ENCODE measurements at regions not wholly inside any gene's neighbourhood (a gene's known extent, or its start where the extent isn't known, plus 50 kb on each side); places are given as distances from the start of the nearest gene placed in this dataset.

DNA sequence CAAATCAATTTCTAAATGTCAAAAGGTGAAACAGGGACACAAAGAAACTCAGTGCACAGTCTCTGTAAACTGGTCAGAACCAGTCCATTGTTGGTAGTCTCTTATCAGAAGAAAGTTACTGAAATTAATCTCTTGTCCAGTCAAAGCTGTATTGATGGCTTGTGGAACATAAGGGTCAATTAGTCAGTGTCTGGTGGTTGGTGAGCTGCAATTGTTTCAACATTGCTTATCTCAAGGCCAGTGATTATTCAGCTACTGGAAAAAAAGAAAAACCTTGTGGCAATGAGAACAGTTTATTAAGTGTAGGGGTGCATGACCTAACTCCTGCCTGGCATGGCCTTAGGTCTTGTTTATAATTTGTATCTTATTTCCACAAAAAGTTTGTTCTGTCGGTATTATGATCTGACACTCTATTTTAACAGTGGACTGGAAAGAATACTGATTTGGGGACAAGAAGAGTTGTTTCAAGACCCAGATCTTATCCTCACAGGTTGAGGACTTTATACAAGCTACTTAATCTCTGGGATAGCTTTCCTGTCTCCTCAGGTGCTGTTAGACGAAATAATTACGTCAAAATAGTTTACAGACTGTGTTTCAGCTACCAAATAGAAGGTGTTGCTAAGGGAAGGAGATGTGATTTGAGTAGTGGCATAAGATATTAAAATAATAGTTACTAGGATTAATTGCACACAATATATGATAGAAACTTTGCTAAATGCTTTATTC lies 520.0 kb upstream of the IRAK1BP1 start:
- Histone ChIP-seq H3K27ac (replicated peaks) (no peak overlapping the region), H3K4me3 (replicated peaks; ENCODE audit: insufficient read depth, low read length) (no peak overlapping the region), H3K27me3 (ENCODE audit: insufficient read depth, poor library complexity, severe bottlenecking) (no peaks in the 10 kb centered on the region)
- TF ChIP-seq POLR2AphosphoS5 (IDR thresholded peaks at IDR 0.05; ENCODE audit: low read depth) (no peak), SPI1 (IDR thresholded peaks at IDR 0.05; ENCODE audit: borderline replicate concordance, low read depth) (no peak), GABPA (IDR thresholded peaks at IDR 0.05; ENCODE audit: low read depth) (no peak)
- TF ChIP-seq, protein P1, sequence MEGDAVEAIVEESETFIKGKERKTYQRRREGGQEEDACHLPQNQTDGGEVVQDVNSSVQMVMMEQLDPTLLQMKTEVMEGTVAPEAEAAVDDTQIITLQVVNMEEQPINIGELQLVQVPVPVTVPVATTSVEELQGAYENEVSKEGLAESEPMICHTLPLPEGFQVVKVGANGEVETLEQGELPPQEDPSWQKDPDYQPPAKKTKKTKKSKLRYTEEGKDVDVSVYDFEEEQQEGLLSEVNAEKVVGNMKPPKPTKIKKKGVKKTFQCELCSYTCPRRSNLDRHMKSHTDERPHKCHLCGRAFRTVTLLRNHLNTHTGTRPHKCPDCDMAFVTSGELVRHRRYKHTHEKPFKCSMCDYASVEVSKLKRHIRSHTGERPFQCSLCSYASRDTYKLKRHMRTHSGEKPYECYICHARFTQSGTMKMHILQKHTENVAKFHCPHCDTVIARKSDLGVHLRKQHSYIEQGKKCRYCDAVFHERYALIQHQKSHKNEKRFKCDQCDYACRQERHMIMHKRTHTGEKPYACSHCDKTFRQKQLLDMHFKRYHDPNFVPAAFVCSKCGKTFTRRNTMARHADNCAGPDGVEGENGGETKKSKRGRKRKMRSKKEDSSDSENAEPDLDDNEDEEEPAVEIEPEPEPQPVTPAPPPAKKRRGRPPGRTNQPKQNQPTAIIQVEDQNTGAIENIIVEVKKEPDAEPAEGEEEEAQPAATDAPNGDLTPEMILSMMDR (IDR thresholded peaks at IDR 0.05; ENCODE audit: insufficient read depth, low read length): no peak
- TF ChIP-seq, protein P2, sequence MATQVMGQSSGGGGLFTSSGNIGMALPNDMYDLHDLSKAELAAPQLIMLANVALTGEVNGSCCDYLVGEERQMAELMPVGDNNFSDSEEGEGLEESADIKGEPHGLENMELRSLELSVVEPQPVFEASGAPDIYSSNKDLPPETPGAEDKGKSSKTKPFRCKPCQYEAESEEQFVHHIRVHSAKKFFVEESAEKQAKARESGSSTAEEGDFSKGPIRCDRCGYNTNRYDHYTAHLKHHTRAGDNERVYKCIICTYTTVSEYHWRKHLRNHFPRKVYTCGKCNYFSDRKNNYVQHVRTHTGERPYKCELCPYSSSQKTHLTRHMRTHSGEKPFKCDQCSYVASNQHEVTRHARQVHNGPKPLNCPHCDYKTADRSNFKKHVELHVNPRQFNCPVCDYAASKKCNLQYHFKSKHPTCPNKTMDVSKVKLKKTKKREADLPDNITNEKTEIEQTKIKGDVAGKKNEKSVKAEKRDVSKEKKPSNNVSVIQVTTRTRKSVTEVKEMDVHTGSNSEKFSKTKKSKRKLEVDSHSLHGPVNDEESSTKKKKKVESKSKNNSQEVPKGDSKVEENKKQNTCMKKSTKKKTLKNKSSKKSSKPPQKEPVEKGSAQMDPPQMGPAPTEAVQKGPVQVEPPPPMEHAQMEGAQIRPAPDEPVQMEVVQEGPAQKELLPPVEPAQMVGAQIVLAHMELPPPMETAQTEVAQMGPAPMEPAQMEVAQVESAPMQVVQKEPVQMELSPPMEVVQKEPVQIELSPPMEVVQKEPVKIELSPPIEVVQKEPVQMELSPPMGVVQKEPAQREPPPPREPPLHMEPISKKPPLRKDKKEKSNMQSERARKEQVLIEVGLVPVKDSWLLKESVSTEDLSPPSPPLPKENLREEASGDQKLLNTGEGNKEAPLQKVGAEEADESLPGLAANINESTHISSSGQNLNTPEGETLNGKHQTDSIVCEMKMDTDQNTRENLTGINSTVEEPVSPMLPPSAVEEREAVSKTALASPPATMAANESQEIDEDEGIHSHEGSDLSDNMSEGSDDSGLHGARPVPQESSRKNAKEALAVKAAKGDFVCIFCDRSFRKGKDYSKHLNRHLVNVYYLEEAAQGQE (IDR thresholded peaks at IDR 0.05; ENCODE audit: insufficient replicate concordance, low read depth): no peak
- no peak for DNase-seq (ENCODE audit: low read depth in 1 of 2, low spot score in 1 of 2)

DNA sequence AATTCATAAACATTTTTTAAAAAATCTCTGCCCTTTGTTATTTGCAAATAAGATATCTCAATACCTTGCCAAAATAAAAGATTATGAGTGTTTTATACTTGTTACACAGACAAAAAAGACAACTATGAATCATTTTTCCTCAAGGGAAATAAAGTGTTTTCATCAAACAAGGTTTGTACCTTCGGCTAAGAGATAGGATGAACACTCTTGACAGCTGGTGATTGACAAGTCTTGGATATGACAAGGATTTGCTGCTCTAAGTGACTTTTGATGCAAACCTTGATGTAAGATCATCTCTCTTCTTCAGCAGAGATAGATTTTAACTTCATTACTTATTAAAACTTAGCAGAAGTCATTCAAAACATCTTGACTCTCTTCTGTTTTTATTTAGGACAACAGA lies 514.3 kb upstream of the IRAK1BP1 start:
- H3K27me3 ChIP-seq (ENCODE audit: insufficient read depth, poor library complexity, severe bottlenecking): no peaks in the 10 kb centered on the region
- TF ChIP-seq, protein P1 (IDR thresholded peaks at IDR 0.05; ENCODE audit: insufficient read depth, low read length): no peak
- TF ChIP-seq, protein P2 (IDR thresholded peaks at IDR 0.05; ENCODE audit: insufficient replicate concordance, low read depth): no peak
- TF ChIP-seq GABPA (IDR thresholded peaks at IDR 0.05; ENCODE audit: low read depth): no peak
- TF ChIP-seq POLR2AphosphoS5 (IDR thresholded peaks at IDR 0.05; ENCODE audit: low read depth): no peak
- no peak for TF ChIP-seq SPI1 (IDR thresholded peaks at IDR 0.05; ENCODE audit: borderline replicate concordance, low read depth)
- DNase-seq (ENCODE audit: low read depth in 1 of 2, low spot score in 1 of 2): no peak
- no peak overlapping the region for H3K27ac ChIP-seq (replicated peaks)
- no peak overlapping the region for H3K4me3 ChIP-seq (replicated peaks; ENCODE audit: insufficient read depth, low read length)

DNA sequence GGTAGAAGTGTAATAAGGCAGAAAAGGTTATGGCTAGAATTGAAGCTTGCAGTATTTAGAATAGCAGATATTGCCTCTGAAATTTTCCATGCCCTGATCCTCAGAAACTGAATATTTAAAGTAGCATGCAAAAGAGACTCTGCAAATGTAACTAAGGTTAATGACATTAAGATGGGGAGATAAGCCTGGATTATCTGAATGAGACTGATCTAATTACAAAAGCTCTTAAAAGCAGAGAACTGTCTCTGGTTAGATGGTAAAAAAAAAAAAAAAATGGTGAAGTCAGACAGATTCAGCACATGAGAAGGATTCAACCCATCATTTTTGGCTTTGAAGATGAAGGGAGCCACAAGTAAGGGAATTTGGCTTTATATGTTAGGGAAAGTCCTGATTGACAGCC lies 503.7 kb upstream of the IRAK1BP1 start:
- TF ChIP-seq GABPA (IDR thresholded peaks at IDR 0.05; ENCODE audit: low read depth) (no peak), SPI1 (IDR thresholded peaks at IDR 0.05; ENCODE audit: borderline replicate concordance, low read depth) (no peak), POLR2AphosphoS5 (IDR thresholded peaks at IDR 0.05; ENCODE audit: low read depth) (no peak)
- TF ChIP-seq, protein P2 (IDR thresholded peaks at IDR 0.05; ENCODE audit: insufficient replicate concordance, low read depth): no peak
- TF ChIP-seq, protein P1 (IDR thresholded peaks at IDR 0.05; ENCODE audit: insufficient read depth, low read length): no peak
- no peaks in the 10 kb centered on the region for H3K27me3 ChIP-seq (ENCODE audit: insufficient read depth, poor library complexity, severe bottlenecking)
- H3K27ac ChIP-seq (replicated peaks): no peak overlapping the region
- DNase-seq (ENCODE audit: low read depth in 1 of 2, low spot score in 1 of 2): no peak
- H3K4me3 ChIP-seq (replicated peaks; ENCODE audit: insufficient read depth, low read length): no peak overlapping the region
